Mesenchymal stem cell (in vitro differentiated cells and primary cell): ENCODE measurements at regions not wholly inside any gene's neighbourhood (a gene's known extent, or its start where the extent isn't known, plus 50 kb on each side); places are given as distances from the start of the nearest gene placed in this dataset.

ENCODE experiments used
- DNase-seq: peaks from one replicate; pipeline ENCODE4 v3.0.0-alpha.2; 2013
- H2AFZ ChIP-seq: one replicate; pipeline ENCODE4 v1.6.1; 2013; ENCODE audit warnings: low read depth, mild to moderate bottlenecking, control low read depth, inconsistent platforms, low read length, moderate library complexity
- H2AK5ac ChIP-seq: 2 replicates; pipeline ENCODE4 v1.6.1; 2013; ENCODE audit warnings: low read length, moderate library complexity, mild to moderate bottlenecking, inconsistent platforms; ENCODE audit not compliant: severe bottlenecking
- H2BK120ac ChIP-seq: one replicate; pipeline ENCODE4 v1.6.1; 2013; ENCODE audit warnings: low read depth, mild to moderate bottlenecking, inconsistent platforms, low read length, moderate library complexity
- H2BK12ac ChIP-seq, 2 experiments: one replicate each; pipeline ENCODE4 v1.6.1; 2013; ENCODE audit warnings: inconsistent platforms in 2 of 2, low read length in 2 of 2, mild to moderate bottlenecking in 2 of 2, moderate library complexity in 2 of 2, control low read depth in 1 of 2
- H2BK15ac ChIP-seq: one replicate; pipeline ENCODE4 v1.6.1; 2013; ENCODE audit warnings: mild to moderate bottlenecking, low read depth, inconsistent platforms; ENCODE audit not compliant: poor library complexity, severe bottlenecking
- H2BK5ac ChIP-seq: 2 replicates; pipeline ENCODE4 v1.6.1; 2013; ENCODE audit warnings: low read depth, mild to moderate bottlenecking, low read length, control low read depth, inconsistent platforms; ENCODE audit not compliant: poor library complexity, severe bottlenecking
- H3K14ac ChIP-seq, 2 experiments: one replicate each; pipeline ENCODE4 v1.6.1; 2013; ENCODE audit warnings: inconsistent platforms in 2 of 2, low read length in 2 of 2, control low read depth in 1 of 2, mild to moderate bottlenecking in 1 of 2, moderate library complexity in 1 of 2
- H3K18ac ChIP-seq, 2 experiments: one replicate each; pipeline ENCODE4 v1.6.1; 2013; ENCODE audit warnings: inconsistent platforms in 2 of 2, low read length in 2 of 2, control low read depth in 1 of 2, low read depth in 1 of 2, mild to moderate bottlenecking in 1 of 2
- H3K23ac ChIP-seq, 2 experiments: one replicate each; pipeline ENCODE4 v1.6.1; 2013; ENCODE audit warnings: inconsistent platforms in 2 of 2, low read length in 2 of 2, mild to moderate bottlenecking in 2 of 2, moderate library complexity in 2 of 2, control low read depth in 1 of 2
- H3K27ac ChIP-seq: 2 replicates; pipeline ENCODE4 v1.5.1; 2013; ENCODE audit warnings: mild to moderate bottlenecking, moderate library complexity, low read length, control low read depth, inconsistent platforms; ENCODE audit not compliant: poor library complexity, severe bottlenecking
- H3K27me3 ChIP-seq, 2 experiments: 2 replicates each; pipeline versions ENCODE4 v1.6.1 to v1.7.0; 2013; ENCODE audit warnings: low read length in 2 of 2, mild to moderate bottlenecking in 2 of 2, moderate library complexity in 2 of 2, control low read depth in 1 of 2, inconsistent platforms in 1 of 2; ENCODE audit not compliant: control insufficient read depth in 1 of 2, insufficient read depth in 1 of 2
- H3K36me3 ChIP-seq, 2 experiments: 2 replicates each; pipeline versions ENCODE4 v1.6.1 to v1.7.0; 2013; ENCODE audit warnings: low read length in 2 of 2, control low read depth in 1 of 2, inconsistent platforms in 1 of 2, low read depth in 1 of 2, mild to moderate bottlenecking in 1 of 2; ENCODE audit not compliant: insufficient read depth in 2 of 2, control insufficient read depth in 1 of 2
- H3K4ac ChIP-seq, 2 experiments: one replicate each; pipeline ENCODE4 v1.6.1; 2013; ENCODE audit warnings: inconsistent platforms in 2 of 2, low read length in 2 of 2, mild to moderate bottlenecking in 2 of 2, moderate library complexity in 2 of 2, control low read depth in 1 of 2, low read depth in 1 of 2
- H3K4me1 ChIP-seq: 2 replicates; pipeline ENCODE4 v1.6.1; 2013; ENCODE audit warnings: low read depth, low read length, control low read depth; ENCODE audit not compliant: control insufficient read depth, insufficient read depth
- H3K4me2 ChIP-seq: 2 replicates; pipeline ENCODE4 v1.6.1; 2013; ENCODE audit warnings: low read length, mild to moderate bottlenecking, inconsistent platforms; ENCODE audit not compliant: poor library complexity, severe bottlenecking
- H3K4me3 ChIP-seq, 2 experiments: 2 replicates each; pipeline versions ENCODE4 v1.5.1 to v1.7.0; 2013; ENCODE audit warnings: low read length in 2 of 2, mild to moderate bottlenecking in 2 of 2, control low read depth in 1 of 2, low read depth in 1 of 2; ENCODE audit not compliant: insufficient read depth in 1 of 2
- H3K79me1 ChIP-seq: replicated peaks from 2 replicates; pipeline ENCODE4 v1.6.1; 2013; ENCODE audit warnings: mild to moderate bottlenecking, control low read depth, low read length, inconsistent platforms; ENCODE audit not compliant: poor library complexity, severe bottlenecking
- H3K9ac ChIP-seq: 2 replicates; pipeline ENCODE4 v1.7.0; 2013; ENCODE audit warnings: mild to moderate bottlenecking, low read length, moderate library complexity
- H3K9me3 ChIP-seq: 2 replicates; pipeline ENCODE4 v1.7.0; 2013; ENCODE audit warnings: mild to moderate bottlenecking, low read length; ENCODE audit not compliant: control insufficient read depth
- H4K8ac ChIP-seq: one replicate; pipeline ENCODE4 v1.6.1; 2013; ENCODE audit warnings: inconsistent platforms, mild to moderate bottlenecking, low read length, moderate library complexity
- H4K91ac ChIP-seq: one replicate; pipeline ENCODE4 v1.6.1; 2013; ENCODE audit warnings: mild to moderate bottlenecking, low read length, inconsistent platforms
- WGBS: methylation state at CpG from one replicate; pipeline ENCODE4 v1.1.7; 2013; ENCODE audit warnings: mixed read lengths; 5-methylcytosine and 5-hydroxymethylcytosine counted together

DNA sequence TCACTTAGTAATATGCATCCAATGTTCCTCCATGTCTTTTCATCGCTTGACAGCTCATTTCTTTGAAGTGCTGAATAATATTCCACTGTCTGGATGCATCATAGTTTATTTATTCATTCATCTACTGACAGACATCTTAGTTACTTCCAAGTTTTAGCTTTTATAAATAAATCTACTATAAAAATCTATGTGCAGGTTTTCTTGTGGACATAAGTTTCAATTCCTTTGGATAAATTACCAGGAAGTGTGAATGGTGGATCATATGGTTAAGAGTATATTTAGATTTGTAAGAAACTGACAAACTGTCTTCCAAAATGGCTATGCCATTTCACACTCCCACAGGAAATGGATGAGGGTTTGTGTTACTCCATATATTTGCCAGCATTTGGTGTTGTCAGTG, 1392.9 kb upstream of the PABPC4L start:
- no peak overlapping the region for H2BK12ac ChIP-seq
- peaks cover 34% of the 10 kb centered on the region for H3K9me3 ChIP-seq
- no CpG with 5 or more reads among the region's 1 CpG for WGBS

GRCh38 chr4:135575041-135575440, 1373.5 kb upstream of the PABPC4L start:
- Histone ChIP-seq H4K91ac (no peak overlapping the region), H3K4me3 (no peak overlapping the region), H2BK15ac (no peak overlapping the region), H3K27me3 (no peaks in the 10 kb centered on the region), H3K9ac (no peak overlapping the region), H3K36me3 (no peaks in the 10 kb centered on the region), H3K4ac (no peak overlapping the region), H3K14ac (no peak overlapping the region), H3K23ac (no peak overlapping the region), H3K4me2 (no peak overlapping the region), H3K18ac (no peak overlapping the region), H3K79me1 (no peaks in the 10 kb centered on the region), H2BK5ac (no peak overlapping the region), H4K8ac (no peak overlapping the region), H3K27ac (no peak overlapping the region), H2AFZ (no peak overlapping the region), H3K9me3 (peaks cover 4% of the 10 kb centered on the region), H2AK5ac (no peak overlapping the region), H2BK12ac (no peak overlapping the region), H3K4me1 (no peaks in the 10 kb centered on the region), H2BK120ac (no peak overlapping the region)
- DNase-seq, result no peak
- WGBS, result 0% methylated on average over 1 of the region's 1 CpG

More for the DNA sequence above, 1392.9 kb upstream of the PABPC4L start:
- H3K4ac ChIP-seq, result no peak overlapping the region
- H3K36me3 ChIP-seq, result no peaks in the 10 kb centered on the region
- DNase-seq, result no peak
- H3K79me1 ChIP-seq, result no peaks in the 10 kb centered on the region
- H2AK5ac ChIP-seq, result no peak overlapping the region
- no peak overlapping the region for H2AFZ ChIP-seq
- H3K4me1 ChIP-seq, result no peaks in the 10 kb centered on the region
- H3K27me3 ChIP-seq, result no peaks in the 10 kb centered on the region
- H3K4me3 ChIP-seq, result no peak overlapping the region
- H3K4me2 ChIP-seq, result no peak overlapping the region
- H3K14ac ChIP-seq, result no peak overlapping the region
- no peak overlapping the region for H4K8ac ChIP-seq
- H2BK5ac ChIP-seq, result no peak overlapping the region
- H3K27ac ChIP-seq, result no peak overlapping the region
- H3K18ac ChIP-seq, result no peak overlapping the region
- H2BK15ac ChIP-seq, result no peak overlapping the region
- H4K91ac ChIP-seq, result no peak overlapping the region
- H3K9ac ChIP-seq, result no peak overlapping the region
- H3K23ac ChIP-seq, result no peak overlapping the region
- no peak overlapping the region for H2BK120ac ChIP-seq

DNA sequence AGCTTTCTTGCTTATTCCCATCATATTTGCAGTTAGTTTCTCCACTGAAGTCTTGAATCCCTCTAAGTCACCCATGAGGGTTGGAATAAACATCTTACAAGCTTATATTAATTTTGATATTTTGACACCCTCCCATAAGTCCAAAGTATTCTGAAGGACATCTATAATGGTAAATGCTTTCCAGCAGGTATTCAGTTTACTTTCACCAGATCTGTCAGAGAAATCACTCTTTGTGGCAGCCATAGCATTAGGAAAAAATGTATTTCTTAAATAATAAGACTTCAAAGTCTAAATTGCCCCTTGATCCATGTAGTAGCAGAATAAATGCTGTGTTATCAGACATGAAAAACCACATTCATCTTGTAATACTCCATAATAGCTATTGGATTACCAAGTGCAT, 1371.7 kb upstream of the PABPC4L start:
- no peak overlapping the region for H3K4me2 ChIP-seq
- H3K4me3 ChIP-seq, result no peak overlapping the region
- H3K23ac ChIP-seq, result no peak overlapping the region
- no peak overlapping the region for H2BK5ac ChIP-seq
- no peak overlapping the region for H2BK120ac ChIP-seq
- DNase-seq, result no peak
- H4K8ac ChIP-seq, result no peak overlapping the region
- no peaks in the 10 kb centered on the region for H3K27me3 ChIP-seq
- H2BK12ac ChIP-seq, result no peak overlapping the region
- H2BK15ac ChIP-seq, result no peak overlapping the region
- H3K14ac ChIP-seq, result no peak overlapping the region
- no peak overlapping the region for H3K18ac ChIP-seq
- H4K91ac ChIP-seq, result no peak overlapping the region
- no peak overlapping the region for H3K4ac ChIP-seq
- H3K9me3 ChIP-seq, result peaks cover 6% of the 10 kb centered on the region
- H3K4me1 ChIP-seq, result no peaks in the 10 kb centered on the region
- no peaks in the 10 kb centered on the region for H3K79me1 ChIP-seq
- H3K9ac ChIP-seq, result no peak overlapping the region
- H2AFZ ChIP-seq, result no peak overlapping the region
- no peaks in the 10 kb centered on the region for H3K36me3 ChIP-seq
- H3K27ac ChIP-seq, result no peak overlapping the region
- no peak overlapping the region for H2AK5ac ChIP-seq

DNA sequence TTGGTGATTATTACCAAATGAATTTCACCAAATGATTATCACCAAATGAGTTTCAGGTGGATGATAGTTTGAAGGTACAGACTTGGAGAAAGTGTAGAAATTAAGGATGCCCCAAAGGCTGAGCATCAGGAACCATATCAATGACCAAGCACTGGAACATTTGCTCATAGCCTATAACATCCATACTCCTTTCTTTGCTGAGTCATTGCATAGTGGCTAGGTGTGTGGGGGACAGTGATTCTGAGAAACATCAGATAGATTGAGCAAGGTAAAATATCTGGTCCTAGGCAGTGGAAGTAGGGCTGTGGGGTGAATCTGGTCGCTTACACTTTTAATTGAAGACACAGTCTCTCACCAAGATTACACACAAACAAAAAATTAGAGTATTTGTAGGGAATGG, 1362.5 kb upstream of the PABPC4L start:
- Histone ChIP-seq H3K4me2 (no peak overlapping the region), H3K14ac (no peak overlapping the region), H4K91ac (no peak overlapping the region), H3K27ac (no peak overlapping the region), H2BK120ac (no peak overlapping the region), H3K4ac (no peak overlapping the region), H3K23ac (no peak overlapping the region), H3K9me3 (peaks cover 6% of the 10 kb centered on the region), H3K36me3 (no peaks in the 10 kb centered on the region), H3K4me1 (no peaks in the 10 kb centered on the region), H3K18ac (no peak overlapping the region), H2AK5ac (no peak overlapping the region), H3K27me3 (no peaks in the 10 kb centered on the region), H2BK5ac (no peak overlapping the region), H2AFZ (no peak overlapping the region), H3K79me1 (no peaks in the 10 kb centered on the region), H3K4me3 (no peak overlapping the region), H3K9ac (no peak overlapping the region), H2BK15ac (no peak overlapping the region), H2BK12ac (no peak overlapping the region), H4K8ac (no peak overlapping the region)
- no CpG with 5 or more reads among the region's 1 CpG for WGBS
- no peak for DNase-seq
